ENCODE measurements at regions not wholly inside any gene's neighbourhood (a gene's known extent, or its start where the extent isn't known, plus 50 kb on each side); places are given as distances from the start of the nearest gene placed in this dataset.

GRCh38 chr1:38105267-38105666 is 58.7 kb upstream of the POU3F1 start:
- BruUV-seq (replicated peaks): no TSS peak
- intact Hi-C loops (cut with micrococcal nuclease): no loop called here

DNA sequence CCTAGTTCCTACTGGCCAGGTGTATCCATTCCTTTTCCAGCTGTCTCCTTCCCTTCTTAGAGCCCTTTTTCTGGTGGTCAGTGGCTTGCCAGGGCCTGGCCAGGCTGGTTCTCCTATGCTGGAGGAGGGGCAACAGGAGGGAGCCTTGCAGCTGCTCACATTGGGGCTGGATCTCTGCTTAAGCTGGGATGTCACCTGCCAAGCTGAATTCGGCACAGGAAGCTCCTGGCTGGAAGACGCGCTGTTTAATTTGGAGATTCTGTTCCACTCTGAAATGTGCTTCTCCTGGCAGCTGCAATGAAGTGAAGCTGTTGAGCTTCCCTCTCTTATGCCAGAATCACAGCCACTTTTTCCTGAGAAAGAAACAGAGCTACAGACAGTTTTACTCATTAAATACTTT is 56.0 kb upstream of the POU3F1 start:
- Histone ChIP-seq H3K4me3 (replicated peaks in 1 of 2; ENCODE audit: low read depth in 1 of 2, low read length in 2 of 2) (no peak overlapping the region), H3K27me3 (ENCODE audit: insufficient read depth, low read length) (no peaks in the 10 kb centered on the region), H4K20me1 (ENCODE audit: insufficient read depth) (no peaks in the 10 kb centered on the region), H3K27ac (ENCODE audit: low read depth, low read length) (no peak overlapping the region), H3K9me3 (ENCODE audit: control insufficient read depth in 1 of 2, insufficient read depth in 1 of 2, low read depth in 1 of 2, low read length in 2 of 2) (no peaks in the 10 kb centered on the region), H3K9me2 (ENCODE audit: insufficient read depth) (no peaks in the 10 kb centered on the region), H2AFZ (ENCODE audit: low read depth, low read length, poor library complexity, severe bottlenecking) (no peak overlapping the region), H3K4me2 (ENCODE audit: low read length) (no peak overlapping the region), H3K4me1 (ENCODE audit: control insufficient read depth in 1 of 2, insufficient read depth in 2 of 2, low read length in 2 of 2) (no peaks in the 10 kb centered on the region), H3K79me2 (ENCODE audit: insufficient read depth, low read length) (no peaks in the 10 kb centered on the region), H3K36me3 (ENCODE audit: control insufficient read depth in 1 of 2, insufficient read depth in 2 of 2, low read length in 2 of 2) (no peaks in the 10 kb centered on the region), H3K9ac (ENCODE audit: low read length) (no peak overlapping the region)
- ChIA-PET POLR2A (no interaction called here), CTCF (no interaction called here), RAD21 (ENCODE audit: low non-redundant PET in 1 of 2, low total read pairs in 2 of 2, uncharacterized antibody in 2 of 2, unreplicated experiment in 2 of 2) (no interaction called here)
- intact Hi-C loops (cut with micrococcal nuclease): no loop called here
- DNase-seq (ENCODE audit: low read depth, low spot score): no peak
- ATAC-seq: no peak
- TF ChIP-seq YY1 (IDR thresholded peaks at IDR 0.05; ENCODE audit: extremely low read depth, insufficient replicate concordance, low read depth, low read length): no peak
- TF ChIP-seq ZFX (IDR thresholded peaks at IDR 0.05): no peak
- TF ChIP-seq CEBPB (IDR thresholded peaks at IDR 0.05; ENCODE audit: low read depth): no peak
- no peak for TF ChIP-seq JUND (IDR thresholded peaks at IDR 0.05)
- no peak for TF ChIP-seq POLR2A (IDR thresholded peaks at IDR 0.05; ENCODE audit: borderline replicate concordance, extremely low read depth, insufficient read depth, insufficient read length)
- no peak for TF ChIP-seq ATF3 (IDR thresholded peaks at IDR 0.05)
- TF ChIP-seq FOSL1 (IDR thresholded peaks at IDR 0.05; ENCODE audit: low read depth): no peak
- TF ChIP-seq SRF (IDR thresholded peaks at IDR 0.05; ENCODE audit: low read depth): no peak
- no peak for TF ChIP-seq EZH2phosphoT487 (IDR thresholded peaks at IDR 0.05; ENCODE audit: borderline replicate concordance)
- TF ChIP-seq TCF7L2 (IDR thresholded peaks at IDR 0.05; ENCODE audit: borderline replicate concordance, extremely low read depth, insufficient read depth, insufficient read length): no peak
- TF ChIP-seq ELF1 (IDR thresholded peaks at IDR 0.05; ENCODE audit: borderline replicate concordance, low read depth): no peak
- no peak for TF ChIP-seq MAX (IDR thresholded peaks at IDR 0.05)
- BruUV-seq (replicated peaks): no TSS peak

More at GRCh38 chr1:38105267-38105666, 58.7 kb upstream of the POU3F1 start:
- Histone ChIP-seq H3K79me2 (ENCODE audit: insufficient read depth, low read length) (no peaks in the 10 kb centered on the region), H2AFZ (ENCODE audit: low read depth, low read length, poor library complexity, severe bottlenecking) (no peak overlapping the region), H3K4me1 (ENCODE audit: control insufficient read depth in 1 of 2, insufficient read depth in 2 of 2, low read length in 2 of 2) (no peaks in the 10 kb centered on the region), H3K4me2 (ENCODE audit: low read length) (no peak overlapping the region), H3K4me3 (replicated peaks in 1 of 2; ENCODE audit: low read depth in 1 of 2, low read length in 2 of 2) (no peak overlapping the region), H4K20me1 (ENCODE audit: insufficient read depth) (no peaks in the 10 kb centered on the region), H3K9me2 (ENCODE audit: insufficient read depth) (no peaks in the 10 kb centered on the region), H3K27me3 (ENCODE audit: insufficient read depth, low read length) (no peaks in the 10 kb centered on the region), H3K36me3 (ENCODE audit: control insufficient read depth in 1 of 2, insufficient read depth in 2 of 2, low read length in 2 of 2) (no peaks in the 10 kb centered on the region), H3K9ac (ENCODE audit: low read length) (no peak overlapping the region), H3K9me3 (ENCODE audit: control insufficient read depth in 1 of 2, insufficient read depth in 1 of 2, low read depth in 1 of 2, low read length in 2 of 2) (no peaks in the 10 kb centered on the region), H3K27ac (ENCODE audit: low read depth, low read length) (no peak overlapping the region)
- RAD21 ChIA-PET (ENCODE audit: low non-redundant PET in 1 of 2, low total read pairs in 2 of 2, uncharacterized antibody in 2 of 2, unreplicated experiment in 2 of 2): no interaction called here
- ATAC-seq (no peak), DNase-seq (ENCODE audit: low read depth, low spot score) (no peak)
- CTCF ChIA-PET: no interaction called here
- POLR2A ChIA-PET: no interaction called here
- TF ChIP-seq SRF (IDR thresholded peaks at IDR 0.05; ENCODE audit: low read depth): no peak
